Right lobe of liver (tissue), 6 donors: ENCODE measurements at regions not wholly inside any gene's neighbourhood (a gene's known extent, or its start where the extent isn't known, plus 50 kb on each side); places are given as distances from the start of the nearest gene placed in this dataset.
A peak's percentile ranks its signal among the peaks of the same experiment; 100 is the strongest.

Experiments
- ATAC-seq, 4 donors: fragments of 200-7000 bp; cut with Tn5 transposase; one replicate each; pipeline ENCODE4 v1.9.1; 2020; ENCODE audit warnings: mild to moderate bottlenecking in 4 of 4, moderate library complexity in 4 of 4
- DNase-seq, 3 donors: peaks; one replicate each; pipeline ENCODE4 v3.0.0-alpha.2; 2020
- H3K27ac ChIP-seq, 3 donors: fragments of 200-600 bp; one replicate each; pipeline ENCODE4 v1.8.0; 2022
- H3K27me3 ChIP-seq, 2 donors: fragments of 200-600 bp; one replicate each; pipeline ENCODE4 v1.8.0; 2022
- H3K36me3 ChIP-seq, 4 donors: fragments of 200-600 bp; sonication (generic) in 1 of 4; one replicate each; pipeline versions ENCODE4 v1.5.1 to v1.8.0; 2017 to 2022; ENCODE audit warnings: control low read depth in 1 of 4
- H3K4me1 ChIP-seq, 4 donors: fragments of 200-600 bp; sonication (generic) in 1 of 4; one replicate each; pipeline versions ENCODE4 v1.5.1 to v1.8.0; 2017 to 2022; ENCODE audit warnings: control low read depth in 1 of 4
- H3K4me3 ChIP-seq, 3 donors: fragments of 200-600 bp; one replicate each; pipeline ENCODE4 v1.8.0; 2022
- H3K9me3 ChIP-seq, 4 donors: fragments of 200-600 bp; sonication (generic) in 1 of 4; one replicate each; pipeline versions ENCODE4 v1.5.1 to v1.8.0; 2017 to 2022; ENCODE audit warnings: control low read depth in 1 of 4
- CTCF ChIP-seq, 4 donors: fragments of 200-600 bp in 3 of 4; fragments of 450-650 bp in 1 of 4; IDR thresholded peaks; one replicate each; pipeline versions ENCODE4 v1.5.1 to v1.8.0; 2016 to 2022; ENCODE audit warnings: antibody characterized with exemption in 4 of 4, mild to moderate bottlenecking in 2 of 4
- POLR2A ChIP-seq: fragments of 450-650 bp; IDR thresholded peaks from one replicate; pipeline ENCODE4 v1.6.1; 2017; ENCODE audit warnings: antibody characterized with exemption, mild to moderate bottlenecking
- WGBS: methylation state at CpG from one replicate; pipeline ENCODE4 v1.1.6; 2018; ENCODE audit warnings: low coverage, low lambda C conversion rate; ENCODE audit not compliant: insufficient coverage; ENCODE audit errors: missing lambda C conversion rate; 5-methylcytosine and 5-hydroxymethylcytosine counted together
- intact Hi-C, 2 donors: fragments of 100-400 bp; cut with DNase I; formaldehyde crosslinking; loops; one replicate each; pipeline versions ENCODE4 v1.11.2 to v1.14.1; 2022
- donor health status: DM: no; HTN: yes; CAD: no.
- donor health status: DM: no; HTN: no; CAD: no.
- donor health status: DM: no; HTN: no; CAD: no.
- donor health status: DM: no; HTN: yes; CAD: no.
- donor health status: DM: no; HTN: yes; CAD: no.

- Histone ChIP-seq H3K4me3 (no peak overlapping the region), H3K36me3 (no peaks in the 10 kb centered on the region), H3K4me1 (no peaks in the 10 kb centered on the region), H3K9me3 (no peaks in the 10 kb centered on the region), H3K27me3 (no peaks in the 10 kb centered on the region), H3K27ac (no peak overlapping the region)
- intact Hi-C loops: no loop called here
- 54% methylated on average over 3 of the region's 5 CpGs for WGBS
- no peak for TF ChIP-seq POLR2A
- no peak for TF ChIP-seq CTCF (IDR thresholded peaks at IDR 0.05)
- ATAC-seq (no peak), DNase-seq (no peak)
These were observed 80.2 kb downstream of the CHST1 start for GRCh38 chr11:45585205-45585604.

GRCh38 chr11:45583981-45584566, 81.3 kb downstream of the CHST1 start:
- 82% methylated on average over 6 of the region's 15 CpGs for WGBS
- Histone ChIP-seq H3K4me1 (no peaks in the 10 kb centered on the region), H3K36me3 (no peaks in the 10 kb centered on the region), H3K9me3 (no peaks in the 10 kb centered on the region), H3K27me3 (no peaks in the 10 kb centered on the region), H3K27ac (no peak overlapping the region), H3K4me3 (no peak overlapping the region)
- ATAC-seq: no peak
- intact Hi-C loops: no loop called here
- no peak for DNase-seq
- no peak for TF ChIP-seq POLR2A
- no peak for TF ChIP-seq CTCF (IDR thresholded peaks at IDR 0.05)

GRCh38 chr11:45580399-45580798, 85.0 kb downstream of the CHST1 start:
- 3% methylated on average over 6 of the region's 6 CpGs for WGBS
- no peak for DNase-seq
- Histone ChIP-seq H3K27ac (no peak overlapping the region), H3K4me1 (no peaks in the 10 kb centered on the region), H3K36me3 (no peaks in the 10 kb centered on the region), H3K4me3 (no peak overlapping the region), H3K27me3 (no peaks in the 10 kb centered on the region), H3K9me3 (no peaks in the 10 kb centered on the region)
- no peak for TF ChIP-seq CTCF (IDR thresholded peaks at IDR 0.05)
- no peak for TF ChIP-seq POLR2A
- ATAC-seq: peak in 1 of 4 donors; percentile 46
- intact Hi-C loops: no loop called here

GRCh38 chr11:45578316-45578715, 87.1 kb downstream of the CHST1 start:
- H3K36me3 ChIP-seq: no peaks in the 10 kb centered on the region
- no peaks in the 10 kb centered on the region for H3K4me1 ChIP-seq
- no peak overlapping the region for H3K27ac ChIP-seq
- no peak overlapping the region for H3K4me3 ChIP-seq
- no peaks in the 10 kb centered on the region for H3K27me3 ChIP-seq
- TF ChIP-seq CTCF (IDR thresholded peaks at IDR 0.05) (no peak), POLR2A (no peak)
- WGBS: 52% methylated on average over 2 of the region's 3 CpGs
- DNase-seq: no peak
- no peak for ATAC-seq
- H3K9me3 ChIP-seq: no peaks in the 10 kb centered on the region
- intact Hi-C loops: no loop called here

- ATAC-seq (no peak), DNase-seq (no peak)
- Histone ChIP-seq H3K4me1 (no peaks in the 10 kb centered on the region), H3K4me3 (no peak overlapping the region), H3K9me3 (no peaks in the 10 kb centered on the region), H3K36me3 (no peaks in the 10 kb centered on the region), H3K27ac (no peak overlapping the region), H3K27me3 (no peaks in the 10 kb centered on the region)
- intact Hi-C loops: no loop called here
- TF ChIP-seq CTCF (IDR thresholded peaks at IDR 0.05) (no peak), POLR2A (no peak)
- WGBS: 46% methylated on average over 4 of the region's 4 CpGs
These were observed 87.7 kb downstream of the CHST1 start for GRCh38 chr11:45577752-45578151.
